PC-3 (cell line): ENCODE measurements at regions not wholly inside any gene's neighbourhood (a gene's known extent, or its start where the extent isn't known, plus 50 kb on each side); places are given as distances from the start of the nearest gene placed in this dataset.

Experiments
- ATAC-seq: fragments of 200-7000 bp; cut with Tn5 transposase; 2 replicates; pipeline ENCODE4 v1.9.1; 2020; ENCODE audit warnings: mild to moderate bottlenecking, moderate library complexity
- BruUV-seq: library from RNA; stranded (reverse); fragments of 400-500 nt; replicated peaks from 2 replicates; lab custom pipeline; 2021; lab: Mats Ljungman, UMichigan
- CTCF ChIA-PET: fragments of 300-600 bp; sonication (Branson Sonifier 250); formaldehyde crosslinking; loops from one replicate; lab custom pipeline; 2022; ENCODE audit warnings: antibody characterized with exemption; lab: Charles Lee
- POLR2A ChIA-PET: fragments of 300-600 bp; sonication (Branson Sonifier 250); formaldehyde crosslinking; loops from one replicate; lab custom pipeline; 2022; ENCODE audit warnings: antibody characterized with exemption; ENCODE audit not compliant: unreplicated experiment; lab: Charles Lee
- DNase-seq: peaks from one replicate; pipeline ENCODE4 v3.0.0-alpha.2; 2015
- H2AFZ ChIP-seq: fragments of 300-600 bp; sonication (generic); 2 replicates; pipeline ENCODE4 v1.6.0; 2016; ENCODE audit warnings: antibody characterized with exemption, low read length
- H3F3A ChIP-seq: fragments of 300-600 bp; sonication (generic); one replicate; pipeline ENCODE4 v1.6.0; 2017; ENCODE audit warnings: antibody characterized with exemption, low read length, control low read depth, mild to moderate bottlenecking; ENCODE audit not compliant: unreplicated experiment
- H3K27ac ChIP-seq: fragments of 300-600 bp; sonication (generic); 2 replicates; pipeline ENCODE4 v1.5.1; 2016; ENCODE audit warnings: mild to moderate bottlenecking, low read length
- H3K27me3 ChIP-seq: fragments of 300-600 bp; sonication (generic); 2 replicates; pipeline ENCODE4 v1.6.1; 2016; ENCODE audit warnings: low read length, mixed read lengths
- H3K36me3 ChIP-seq: fragments of 300-600 bp; sonication (generic); 2 replicates; pipeline ENCODE4 v1.6.1; 2016; ENCODE audit warnings: low read depth, mixed run types, low read length, mixed read lengths
- H3K4me1 ChIP-seq: fragments of 300-600 bp; sonication (generic); 2 replicates; pipeline ENCODE4 v1.5.1; 2016; ENCODE audit warnings: low read length; ENCODE audit not compliant: insufficient read depth
- H3K4me2 ChIP-seq: fragments of 300-600 bp; sonication (generic); 2 replicates; pipeline ENCODE4 v1.6.0; 2016; ENCODE audit warnings: low read length
- H3K4me3 ChIP-seq: fragments of 300-600 bp; sonication (generic); 2 replicates; pipeline ENCODE4 v1.5.1; 2016; ENCODE audit warnings: mild to moderate bottlenecking, low read length, mixed read lengths
- H3K79me2 ChIP-seq: fragments of 300-600 bp; sonication (generic); 2 replicates; pipeline ENCODE4 v1.6.1; 2017; ENCODE audit warnings: low read length, mixed read lengths
- H3K9ac ChIP-seq: fragments of 300-600 bp; sonication (generic); 2 replicates; pipeline ENCODE4 v1.6.0; 2016; ENCODE audit warnings: mild to moderate bottlenecking, low read length
- H3K9me2 ChIP-seq: fragments of 300-600 bp; sonication (generic); replicated peaks from 2 replicates; pipeline ENCODE4 v1.6.1; 2016; ENCODE audit warnings: mixed run types, low read length, mixed read lengths
- H3K9me3 ChIP-seq: fragments of 300-600 bp; sonication (generic); 2 replicates; pipeline ENCODE4 v1.6.1; 2016; ENCODE audit warnings: low read length, mixed read lengths
- H4K20me1 ChIP-seq: fragments of 300-600 bp; sonication (generic); 2 replicates; pipeline ENCODE4 v1.6.1; 2016; ENCODE audit warnings: low read length, mixed read lengths
- CTCF ChIP-seq: fragments of 300-600 bp; sonication (generic); conservative IDR thresholded peaks from 2 replicates; pipeline ENCODE4 v1.5.1; 2017; ENCODE audit warnings: antibody characterized with exemption, low read depth, mild to moderate bottlenecking, low read length
- EZH2 ChIP-seq: fragments of 300-600 bp; sonication (generic); IDR thresholded peaks from one replicate; pipeline ENCODE4 v1.6.1; 2017; ENCODE audit warnings: antibody characterized with exemption, mild to moderate bottlenecking, low read length; ENCODE audit not compliant: unreplicated experiment
- EZH2phosphoT487 ChIP-seq: fragments of 300-600 bp; sonication (generic); IDR thresholded peaks from 2 replicates; pipeline ENCODE4 v1.6.1; 2018; ENCODE audit warnings: mild to moderate bottlenecking, antibody characterized with exemption, low read length, borderline replicate concordance
- intact Hi-C: fragments of 100-400 bp; cut with micrococcal nuclease; formaldehyde crosslinking; loops from 2 replicates; pipeline ENCODE4 v1.9.0; 2023

- intact Hi-C loops: loop anchor here (10.0 kb wide), 1 partner anchor 67 kb away; no protein-coding TSS in a partner anchor
- Histone ChIP-seq H3K9me2 (no peaks in the 10 kb centered on the region), H3K79me2 (no peaks in the 10 kb centered on the region), H3K27me3 (no peaks in the 10 kb centered on the region), H3K36me3 (no peaks in the 10 kb centered on the region), H3K4me3 (no peak overlapping the region), H3K27ac (no peak overlapping the region), H3F3A (no peaks in the 10 kb centered on the region), H3K9me3 (no peaks in the 10 kb centered on the region), H3K9ac (no peak overlapping the region), H3K4me2 (no peak overlapping the region), H3K4me1 (no peaks in the 10 kb centered on the region), H2AFZ (no peak overlapping the region), H4K20me1 (no peaks in the 10 kb centered on the region)
- ChIA-PET POLR2A (no interaction called here), CTCF (no interaction called here)
- DNase-seq: no peak
- BruUV-seq: no TSS peak
- ATAC-seq: no peak
- TF ChIP-seq EZH2 (no peak), CTCF (no peak), EZH2phosphoT487 (no peak)
These were observed 1153.4 kb downstream of the FAT4 start for GRCh38 chr4:126468144-126468543.

- POLR2A ChIA-PET: interaction anchor here (0.7 kb wide), 1 partner anchor 153 kb away, joined by 4 read pairs; no protein-coding TSS in a partner anchor
- no peak overlapping the region for H3K27ac ChIP-seq
- no peaks in the 10 kb centered on the region for H3K27me3 ChIP-seq
- DNase-seq (peak; percentile 46), ATAC-seq (peak; percentile 76)
- intact Hi-C loops: no loop called here
- no peak for TF ChIP-seq CTCF
- no peak for TF ChIP-seq EZH2phosphoT487
- no peak for TF ChIP-seq EZH2
- H3K9me3 ChIP-seq: no peaks in the 10 kb centered on the region
- no peaks in the 10 kb centered on the region for H4K20me1 ChIP-seq
- no peaks in the 10 kb centered on the region for H3K4me1 ChIP-seq
- no peaks in the 10 kb centered on the region for H3K9me2 ChIP-seq
- no peak overlapping the region for H3K9ac ChIP-seq
- no TSS peak for BruUV-seq
- H3K79me2 ChIP-seq: no peaks in the 10 kb centered on the region
- H3K4me3 ChIP-seq: no peak overlapping the region
- H3K4me2 ChIP-seq: no peak overlapping the region
- no peak overlapping the region for H2AFZ ChIP-seq
- H3K36me3 ChIP-seq: no peaks in the 10 kb centered on the region
- no peaks in the 10 kb centered on the region for H3F3A ChIP-seq
- CTCF ChIA-PET: no interaction called here
These were observed 1156.1 kb downstream of the FAT4 start for GRCh38 chr4:126470862-126471261.

GRCh38 chr4:126475730-126476129, 1157.0 kb upstream of the INTU start:
- POLR2A ChIA-PET: no interaction called here
- no peak overlapping the region for H3K9ac ChIP-seq
- H2AFZ ChIP-seq: no peak overlapping the region
- no peak overlapping the region for H3K27ac ChIP-seq
- TF ChIP-seq EZH2phosphoT487: no peak
- no peak for TF ChIP-seq EZH2
- TF ChIP-seq CTCF: no peak
- no peaks in the 10 kb centered on the region for H3F3A ChIP-seq
- H3K9me2 ChIP-seq: no peaks in the 10 kb centered on the region
- no peak overlapping the region for H3K4me2 ChIP-seq
- no TSS peak for BruUV-seq
- no peaks in the 10 kb centered on the region for H3K36me3 ChIP-seq
- ATAC-seq (no peak), DNase-seq (no peak)
- H4K20me1 ChIP-seq: no peaks in the 10 kb centered on the region
- intact Hi-C loops: no loop called here
- CTCF ChIA-PET: no interaction called here
- H3K4me1 ChIP-seq: no peaks in the 10 kb centered on the region
- H3K4me3 ChIP-seq: no peak overlapping the region
- H3K27me3 ChIP-seq: no peaks in the 10 kb centered on the region
- H3K9me3 ChIP-seq: no peaks in the 10 kb centered on the region
- H3K79me2 ChIP-seq: no peaks in the 10 kb centered on the region
